ENCODE measurements at regions not wholly inside any gene's neighbourhood (a gene's known extent, or its start where the extent isn't known, plus 50 kb on each side); places are given as distances from the start of the nearest gene placed in this dataset.

GRCh38 chr10:117450940-117451339, 75.7 kb upstream of the PDZD8 start:
- no peak for TF ChIP-seq CTCF (IDR thresholded peaks at IDR 0.05)
- no peak for TF ChIP-seq POLR2A (IDR thresholded peaks at IDR 0.05)
